Natural killer cell (primary cell): ENCODE measurements at regions not wholly inside any gene's neighbourhood (a gene's known extent, or its start where the extent isn't known, plus 50 kb on each side); places are given as distances from the start of the nearest gene placed in this dataset.

Source experiments
- ATAC-seq, 3 donors: fragments of 150-1000 bp in 2 of 3; fragments of 200-7000 bp in 1 of 3; cut with Tn5 transposase; 1 replicate in 1 of 3; 2 replicates in 2 of 3; pipeline ENCODE4 v1.10.0; 2021; ENCODE audit warnings: mild to moderate bottlenecking in 2 of 3, moderate library complexity in 2 of 3
- DNase-seq, 2 donors: peaks; one replicate each; pipeline versions ENCODE4 v3.0.0 to v3.0.0-alpha.2; 2013 to 2021; ENCODE audit warnings: mixed read lengths in 1 of 2
- H3K27ac ChIP-seq: one replicate; pipeline ENCODE4 v1.5.1; 2013; ENCODE audit warnings: mild to moderate bottlenecking, low read length
- H3K27me3 ChIP-seq: one replicate; pipeline ENCODE4 v1.6.1; 2013; ENCODE audit warnings: low read length; ENCODE audit not compliant: control insufficient read depth, insufficient read depth
- H3K36me3 ChIP-seq: one replicate; pipeline ENCODE4 v1.6.1; 2013; ENCODE audit warnings: low read length; ENCODE audit not compliant: control insufficient read depth, insufficient read depth
- H3K4me1 ChIP-seq: one replicate; pipeline ENCODE4 v1.6.1; 2013; ENCODE audit warnings: low read length; ENCODE audit not compliant: control insufficient read depth, insufficient read depth
- H3K4me3 ChIP-seq: one replicate; pipeline ENCODE4 v1.5.1; 2013; ENCODE audit warnings: low read length
- H3K9me3 ChIP-seq: one replicate; pipeline ENCODE4 v1.6.1; 2013; ENCODE audit warnings: low read length; ENCODE audit not compliant: control insufficient read depth, insufficient read depth
- H3K27ac Mint-ChIP-seq, 2 donors: one replicate each; pipeline ENCODE4 v1.8.0; 2022; ENCODE audit warnings: mild to moderate bottlenecking in 2 of 2, mixed read lengths in 2 of 2, moderate library complexity in 1 of 2
- H3K27me3 Mint-ChIP-seq, 2 donors: one replicate each; pipeline ENCODE4 v1.8.0; 2022; ENCODE audit warnings: low read depth in 2 of 2, mixed read lengths in 2 of 2
- H3K36me3 Mint-ChIP-seq: one replicate; pipeline ENCODE4 v1.8.0; 2022; ENCODE audit warnings: mixed read lengths
- H3K4me1 Mint-ChIP-seq, 2 donors: one replicate each; pipeline ENCODE4 v1.8.0; 2022; ENCODE audit warnings: mixed read lengths in 2 of 2
- H3K4me3 Mint-ChIP-seq: one replicate; pipeline ENCODE4 v1.8.0; 2022; ENCODE audit warnings: mild to moderate bottlenecking, moderate library complexity, mixed read lengths
- H3K9me3 Mint-ChIP-seq, 2 donors: one replicate each; pipeline ENCODE4 v1.8.0; 2022; ENCODE audit warnings: mixed read lengths in 2 of 2
- WGBS: methylation state at CpG from one replicate; pipeline ENCODE4 v1.1.7; 2013; ENCODE audit warnings: missing lambda C conversion rate; ENCODE audit not compliant: insufficient coverage; 5-methylcytosine and 5-hydroxymethylcytosine counted together
- intact Hi-C: fragments of 100-400 bp; cut with micrococcal nuclease; formaldehyde crosslinking; loops from one replicate; pipeline ENCODE4 v1.14.2; 2022
- TF ChIP-seq, protein P1 (sequence below): fragments of 200-600 bp; IDR thresholded peaks from one replicate; pipeline ENCODE4 v1.8.0; 2022; ENCODE audit warnings: antibody characterized with exemption

DNA sequence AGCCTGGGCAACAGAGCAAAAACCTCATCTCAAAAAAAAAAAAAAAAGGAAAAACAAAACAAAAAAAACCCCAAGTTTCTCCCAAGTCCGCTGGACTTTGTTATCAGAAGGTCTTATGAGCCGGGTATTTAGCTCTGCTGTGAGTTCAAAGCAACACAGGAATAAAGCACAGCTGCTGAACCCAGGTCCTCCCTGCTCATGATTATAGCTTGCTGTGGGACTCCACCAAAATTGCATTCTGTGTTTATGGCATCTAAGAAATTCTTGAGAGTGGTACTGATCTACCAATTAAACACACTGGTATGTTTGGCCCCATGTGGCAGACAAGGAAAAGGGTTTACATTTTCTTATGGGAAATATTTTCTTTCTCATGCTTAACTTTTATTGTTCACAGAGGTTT, 93.6 kb upstream of the NEDD9 start:
- no peaks in the 10 kb centered on the region for H3K36me3 Mint-ChIP-seq
- TF ChIP-seq, protein P1, sequence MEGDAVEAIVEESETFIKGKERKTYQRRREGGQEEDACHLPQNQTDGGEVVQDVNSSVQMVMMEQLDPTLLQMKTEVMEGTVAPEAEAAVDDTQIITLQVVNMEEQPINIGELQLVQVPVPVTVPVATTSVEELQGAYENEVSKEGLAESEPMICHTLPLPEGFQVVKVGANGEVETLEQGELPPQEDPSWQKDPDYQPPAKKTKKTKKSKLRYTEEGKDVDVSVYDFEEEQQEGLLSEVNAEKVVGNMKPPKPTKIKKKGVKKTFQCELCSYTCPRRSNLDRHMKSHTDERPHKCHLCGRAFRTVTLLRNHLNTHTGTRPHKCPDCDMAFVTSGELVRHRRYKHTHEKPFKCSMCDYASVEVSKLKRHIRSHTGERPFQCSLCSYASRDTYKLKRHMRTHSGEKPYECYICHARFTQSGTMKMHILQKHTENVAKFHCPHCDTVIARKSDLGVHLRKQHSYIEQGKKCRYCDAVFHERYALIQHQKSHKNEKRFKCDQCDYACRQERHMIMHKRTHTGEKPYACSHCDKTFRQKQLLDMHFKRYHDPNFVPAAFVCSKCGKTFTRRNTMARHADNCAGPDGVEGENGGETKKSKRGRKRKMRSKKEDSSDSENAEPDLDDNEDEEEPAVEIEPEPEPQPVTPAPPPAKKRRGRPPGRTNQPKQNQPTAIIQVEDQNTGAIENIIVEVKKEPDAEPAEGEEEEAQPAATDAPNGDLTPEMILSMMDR: no peak
- H3K27ac Mint-ChIP-seq: peak overlapping the region in 1 of 2 donors; percentile 1
- no peak overlapping the region for H3K4me3 Mint-ChIP-seq
- no peak for ATAC-seq
- 90% methylated on average over 2 of the region's 2 CpGs for WGBS
- no peaks in the 10 kb centered on the region for H3K9me3 Mint-ChIP-seq
- Histone ChIP-seq H3K4me1 (peaks cover 48% of the 10 kb centered on the region), H3K27me3 (no peaks in the 10 kb centered on the region), H3K9me3 (no peaks in the 10 kb centered on the region), H3K4me3 (no peak overlapping the region), H3K27ac (no peak overlapping the region), H3K36me3 (peaks cover 10% of the 10 kb centered on the region)
- DNase-seq: no peak
- peaks cover 68 to 77% of the 10 kb centered on the region in 2 donors for H3K4me1 Mint-ChIP-seq
- no peaks in the 10 kb centered on the region for H3K27me3 Mint-ChIP-seq
- intact Hi-C loops: no loop called here

DNA sequence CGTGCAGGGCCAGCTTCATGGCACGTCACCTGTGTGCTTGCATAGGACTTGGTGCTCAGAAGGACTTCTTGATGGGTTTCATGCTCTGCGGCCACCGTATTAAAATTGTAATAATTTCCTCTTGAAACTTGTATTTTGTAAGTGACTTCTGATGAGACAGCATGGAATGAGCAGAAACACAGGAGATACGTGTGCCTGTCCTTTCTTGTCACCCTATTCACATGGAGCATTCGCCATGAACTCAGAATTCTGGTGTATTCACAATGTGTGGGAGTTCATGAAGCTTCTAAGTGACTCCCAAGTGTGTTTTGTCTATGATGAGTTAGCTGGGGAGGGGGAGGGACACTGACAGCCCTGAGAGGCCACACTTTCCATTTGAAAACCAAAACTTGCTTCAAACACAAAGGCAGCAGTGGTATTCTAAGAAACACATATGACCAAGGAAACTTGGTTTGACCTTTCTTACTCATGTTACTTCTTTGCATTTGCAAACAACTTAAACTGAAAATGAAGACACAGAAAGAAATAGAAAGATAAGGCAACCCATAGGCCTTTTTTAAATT, 92.1 kb upstream of the NEDD9 start:
- no peak for DNase-seq
- peak overlapping the region; percentile 53 for H3K4me3 Mint-ChIP-seq
- no peaks in the 10 kb centered on the region for H3K36me3 Mint-ChIP-seq
- TF ChIP-seq, protein P1: no peak
- no peaks in the 10 kb centered on the region for H3K9me3 Mint-ChIP-seq
- H3K27me3 ChIP-seq: no peaks in the 10 kb centered on the region
- peaks cover 63 to 75% of the 10 kb centered on the region in 2 donors for H3K4me1 Mint-ChIP-seq
- no peak overlapping the region for H3K4me3 ChIP-seq
- ATAC-seq: peak in 2 of 3 donors; percentile 50 to 54
- H3K4me1 ChIP-seq: peaks cover 33% of the 10 kb centered on the region
- no peak overlapping the region for H3K27ac ChIP-seq
- peak overlapping the region; percentile 65 to 79 for H3K27ac Mint-ChIP-seq
- WGBS: 87% methylated on average over 6 of the region's 6 CpGs
- peaks cover 19% of the 10 kb centered on the region for H3K36me3 ChIP-seq
- no peaks in the 10 kb centered on the region for H3K9me3 ChIP-seq
- intact Hi-C loops: no loop called here
- H3K27me3 Mint-ChIP-seq: no peaks in the 10 kb centered on the region

DNA sequence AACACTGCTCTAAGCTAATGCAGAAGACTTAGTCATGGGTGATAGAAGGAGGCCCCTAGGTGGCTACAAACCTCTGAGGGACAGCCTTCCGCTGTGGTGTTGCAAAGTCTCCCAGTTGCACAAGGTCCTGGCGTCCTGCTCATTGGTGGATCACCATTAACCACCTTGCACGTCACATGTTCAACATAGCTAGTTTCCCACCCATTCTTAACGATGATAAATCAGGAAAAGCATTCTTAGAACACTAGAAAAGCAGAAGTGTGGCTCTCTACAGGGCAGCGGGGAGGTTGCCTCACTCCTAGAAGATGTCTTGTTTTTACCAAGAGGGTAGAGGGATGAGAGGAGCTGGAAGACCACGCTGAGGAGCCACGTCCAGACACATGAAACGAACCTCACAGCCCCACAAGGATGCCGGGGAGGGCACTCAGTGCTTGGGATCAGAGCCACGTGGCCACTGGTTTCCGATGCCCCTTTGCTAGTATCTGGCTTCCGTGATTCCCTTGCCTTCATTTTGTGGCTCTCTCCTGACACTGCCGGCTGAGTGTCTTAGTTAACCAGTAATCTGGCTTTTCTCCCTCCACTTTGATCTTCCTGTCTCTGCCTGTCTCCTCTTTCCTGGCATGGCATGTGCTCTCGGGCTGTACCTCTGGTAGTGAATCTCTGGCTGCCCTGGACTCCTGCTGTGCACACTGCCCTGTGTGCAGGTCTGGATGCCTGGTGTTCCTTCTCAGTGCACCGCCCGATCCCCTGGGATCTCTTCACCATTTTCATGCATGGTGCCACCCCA, 91.4 kb upstream of the NEDD9 start:
- no peaks in the 10 kb centered on the region for H3K9me3 Mint-ChIP-seq
- H3K4me1 Mint-ChIP-seq: peaks cover 64 to 74% of the 10 kb centered on the region in 2 donors
- H3K4me3 ChIP-seq: no peak overlapping the region
- TF ChIP-seq, protein P1: no peak
- no peaks in the 10 kb centered on the region for H3K27me3 Mint-ChIP-seq
- H3K4me1 ChIP-seq: peaks cover 32% of the 10 kb centered on the region
- H3K27ac Mint-ChIP-seq: peak overlapping the region; percentile 65 to 79
- DNase-seq (peak in 1 of 2 donors; percentile 18), ATAC-seq (peak; percentile 58 to 91 (median 63))
- WGBS: 87% methylated on average over 16 of the region's 16 CpGs
- H3K9me3 ChIP-seq: no peaks in the 10 kb centered on the region
- peak overlapping the region; percentile 10 for H3K4me3 Mint-ChIP-seq
- no peak overlapping the region for H3K27ac ChIP-seq
- H3K36me3 ChIP-seq: peaks cover 19% of the 10 kb centered on the region
- no peaks in the 10 kb centered on the region for H3K27me3 ChIP-seq
- intact Hi-C loops: no loop called here
- H3K36me3 Mint-ChIP-seq: no peaks in the 10 kb centered on the region
